Epidermal melanocyte (primary cell): ENCODE measurements at regions not wholly inside any gene's neighbourhood (a gene's known extent, or its start where the extent isn't known, plus 50 kb on each side); places are given as distances from the start of the nearest gene placed in this dataset.
"Not testable (repeated sequence)": the region's sequence is repeated elsewhere in the genome, so short reads cannot be mapped to it uniquely, and the experiment has no call there.

Experiments used
- DNase-seq: peaks from one replicate; pipeline ENCODE4 v3.0.0; 2011; ENCODE audit warnings: low spot score; ENCODE audit not compliant: insufficient read length

- DNase-seq, result no peak
These were observed 105.8 kb upstream of the KLF6 start for GRCh38 chr10:3890602-3891352.

- DNase-seq, result no peak
These were observed 105.0 kb upstream of the KLF6 start for GRCh38 chr10:3889961-3890522.

- DNase-seq, result no peak
These were observed 103.0 kb upstream of the KLF6 start for GRCh38 chr10:3887885-3888476.

- no peak for DNase-seq
These were observed 102.4 kb upstream of the KLF6 start for GRCh38 chr10:3887404-3887803.

- DNase-seq, result no peak
These were observed 101.7 kb upstream of the KLF6 start for GRCh38 chr10:3886641-3887251.

- no peak for DNase-seq
These were observed 101.2 kb upstream of the KLF6 start for GRCh38 chr10:3886191-3886590.

GRCh38 chr10:3882855-3883254 lies 97.8 kb upstream of the KLF6 start:
- DNase-seq, result no peak

- no peak for DNase-seq
These were observed 96.6 kb upstream of the KLF6 start for GRCh38 chr10:3881622-3882021.

- no peak for DNase-seq
These were observed 94.1 kb upstream of the KLF6 start for GRCh38 chr10:3879073-3879472.

- no peak for DNase-seq
These were observed 92.4 kb upstream of the KLF6 start for GRCh38 chr10:3877211-3878000.

- DNase-seq, result no peak
These were observed 91.4 kb upstream of the KLF6 start for GRCh38 chr10:3876350-3876962.

- no peak for DNase-seq
These were observed 90.8 kb upstream of the KLF6 start for GRCh38 chr10:3875842-3876235.

GRCh38 chr10:3874990-3875841 lies 90.2 kb upstream of the KLF6 start:
- DNase-seq, result no peak

GRCh38 chr10:3874610-3874989 lies 89.6 kb upstream of the KLF6 start:
- DNase-seq, result not testable (repeated sequence)

GRCh38 chr10:3873728-3874461 lies 88.9 kb upstream of the KLF6 start:
- DNase-seq, result no peak

- DNase-seq, result no peak
These were observed 87.8 kb upstream of the KLF6 start for GRCh38 chr10:3872712-3873329.

GRCh38 chr10:3871424-3871996 lies 86.5 kb upstream of the KLF6 start:
- DNase-seq, result no peak

GRCh38 chr10:3869036-3869435 lies 84.0 kb upstream of the KLF6 start:
- no peak for DNase-seq

GRCh38 chr10:3868271-3868664 lies 83.3 kb upstream of the KLF6 start:
- DNase-seq, result no peak
